DND-41 (cell line): ENCODE measurements at regions not wholly inside any gene's neighbourhood (a gene's known extent, or its start where the extent isn't known, plus 50 kb on each side); places are given as distances from the start of the nearest gene placed in this dataset.

Experiments
- ATAC-seq: fragments of 200-7000 bp; cut with Tn5 transposase; 3 replicates; pipeline ENCODE4 v1.9.1; 2021; ENCODE audit warnings: low read depth; ENCODE audit not compliant: insufficient read depth
- DNase-seq: peaks from one replicate; pipeline ENCODE4 v3.0.0-alpha.2; 2020
- H2AFZ ChIP-seq: 2 replicates; pipeline ENCODE4 v1.6.0; 2012; ENCODE audit warnings: low read depth, low read length
- H3K27ac ChIP-seq: 2 replicates; pipeline ENCODE4 v1.5.1; 2012; ENCODE audit warnings: low read length, inconsistent platforms
- H3K27me3 ChIP-seq: fragments of 200-600 bp; sonication (generic); 2 replicates; pipeline ENCODE4 v1.6.0; 2012; ENCODE audit warnings: low read length, mild to moderate bottlenecking, inconsistent platforms; ENCODE audit not compliant: insufficient read depth, poor library complexity
- H3K36me3 ChIP-seq: 2 replicates; pipeline ENCODE4 v1.5.1; 2012; ENCODE audit warnings: low read length, inconsistent platforms; ENCODE audit not compliant: insufficient read depth
- H3K4me1 ChIP-seq: 2 replicates; pipeline ENCODE4 v1.5.1; 2012; ENCODE audit warnings: mild to moderate bottlenecking, low read length; ENCODE audit not compliant: insufficient read depth
- H3K4me2 ChIP-seq: 2 replicates; pipeline ENCODE4 v1.6.0; 2012; ENCODE audit warnings: mild to moderate bottlenecking, moderate library complexity, low read length, inconsistent platforms; ENCODE audit not compliant: insufficient read depth
- H3K4me3 ChIP-seq, 2 experiments: fragments of 200-600 bp in 1 of 2; shearing (Covaris generic) in 1 of 2; 2 replicates each; pipeline ENCODE4 v1.5.1; 2012 to 2016; ENCODE audit warnings: inconsistent platforms in 2 of 2, low read length in 2 of 2, mild to moderate bottlenecking in 2 of 2, low read depth in 1 of 2, moderate library complexity in 1 of 2
- H3K79me2 ChIP-seq: 2 replicates; pipeline ENCODE4 v1.6.0; 2012; ENCODE audit warnings: low read length, inconsistent platforms; ENCODE audit not compliant: insufficient read depth
- H3K9ac ChIP-seq: 2 replicates; pipeline ENCODE4 v1.6.0; 2012; ENCODE audit warnings: low read depth, mild to moderate bottlenecking, inconsistent platforms, low read length, moderate library complexity
- H3K9me3 ChIP-seq: 2 replicates; pipeline ENCODE4 v1.5.1; 2012; ENCODE audit warnings: low read length, moderate library complexity, mild to moderate bottlenecking, inconsistent platforms; ENCODE audit not compliant: insufficient read depth, severe bottlenecking
- H4K20me1 ChIP-seq: 2 replicates; pipeline ENCODE4 v1.6.0; 2012; ENCODE audit warnings: low read length; ENCODE audit not compliant: insufficient read depth
- CTCF ChIP-seq: IDR thresholded peaks from 2 replicates; pipeline ENCODE4 v1.5.1; 2012; ENCODE audit warnings: borderline replicate concordance, low read length, moderate library complexity, mild to moderate bottlenecking; ENCODE audit not compliant: poor library complexity, severe bottlenecking; ENCODE audit errors: extremely low read depth
- EZH2 ChIP-seq: IDR thresholded peaks from 3 replicates; pipeline ENCODE4 v1.6.1; 2012; ENCODE audit warnings: borderline replicate concordance, low read depth, mild to moderate bottlenecking, moderate library complexity, low read length, inconsistent platforms; ENCODE audit not compliant: severe bottlenecking

- H3K36me3 ChIP-seq, result no peaks in the 10 kb centered on the region
- ATAC-seq (no peak), DNase-seq (no peak)
- TF ChIP-seq EZH2, result no peak
- TF ChIP-seq CTCF, result no peak
- peaks cover 8% of the 10 kb centered on the region for H3K27me3 ChIP-seq
- no peak overlapping the region for H3K9ac ChIP-seq
- H3K9me3 ChIP-seq, result no peaks in the 10 kb centered on the region
- H3K27ac ChIP-seq, result no peak overlapping the region
- no peaks in the 10 kb centered on the region for H3K79me2 ChIP-seq
- no peaks in the 10 kb centered on the region for H3K4me1 ChIP-seq
- H4K20me1 ChIP-seq, result no peaks in the 10 kb centered on the region
- no peak overlapping the region for H2AFZ ChIP-seq
- H3K4me3 ChIP-seq, result no peak overlapping the region
- H3K4me2 ChIP-seq, result no peak overlapping the region
Measured at GRCh38 chr7:26441611-26442277, 150.1 kb downstream of the SNX10 start.

DNA sequence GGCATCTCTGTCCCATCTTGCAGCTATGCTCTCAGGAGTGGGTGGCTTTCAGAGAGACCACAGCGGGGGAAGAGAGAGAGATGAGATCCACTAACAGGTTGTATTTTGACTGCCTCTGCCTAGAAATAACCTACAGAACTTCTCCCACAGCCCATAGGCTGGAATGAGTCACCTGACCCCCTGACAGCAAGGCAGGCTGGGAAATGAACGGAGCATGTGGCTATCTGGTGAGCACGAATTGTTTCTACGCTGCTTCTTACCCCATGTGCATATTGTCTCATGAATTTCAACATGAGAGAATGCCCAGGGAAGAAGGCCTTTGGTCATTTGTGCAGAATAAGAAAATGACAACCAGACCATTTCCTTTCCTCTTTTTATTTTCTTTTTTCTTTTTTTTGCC is 151.3 kb downstream of the SNX10 start:
- Histone ChIP-seq H3K36me3 (no peaks in the 10 kb centered on the region), H3K9me3 (no peaks in the 10 kb centered on the region), H3K4me2 (no peak overlapping the region), H3K27me3 (peaks cover 12% of the 10 kb centered on the region), H3K4me3 (no peak overlapping the region), H3K9ac (no peak overlapping the region), H2AFZ (no peak overlapping the region), H3K4me1 (no peaks in the 10 kb centered on the region), H3K27ac (no peak overlapping the region), H4K20me1 (no peaks in the 10 kb centered on the region), H3K79me2 (no peaks in the 10 kb centered on the region)
- DNase-seq, result no peak
- no peak for ATAC-seq
- TF ChIP-seq CTCF (no peak), EZH2 (no peak)

DNA sequence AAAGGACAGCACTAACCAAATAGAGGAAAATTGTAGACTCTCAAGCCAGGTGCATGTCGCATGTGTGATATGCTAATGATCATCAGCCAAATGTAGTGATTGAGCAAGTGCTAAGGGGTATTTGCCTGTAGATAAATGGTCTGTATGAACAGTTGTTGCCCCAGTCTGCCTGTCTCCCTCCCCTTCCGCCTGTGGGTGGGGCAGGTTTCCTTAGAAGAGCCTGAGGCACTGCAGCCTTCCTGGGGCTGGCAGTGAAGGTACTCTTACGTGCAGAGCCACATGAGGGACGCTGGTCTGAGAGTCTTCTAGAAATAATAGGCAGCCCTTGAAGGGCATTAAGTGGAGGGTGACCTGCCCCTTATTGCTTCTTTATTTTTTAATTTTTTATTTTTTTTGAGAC is 152.1 kb downstream of the SNX10 start:
- Histone ChIP-seq H3K4me2 (no peak overlapping the region), H3K9ac (no peak overlapping the region), H3K36me3 (no peaks in the 10 kb centered on the region), H3K27ac (no peak overlapping the region), H3K9me3 (no peaks in the 10 kb centered on the region), H3K27me3 (peaks cover 15% of the 10 kb centered on the region), H3K79me2 (no peaks in the 10 kb centered on the region), H2AFZ (no peak overlapping the region), H3K4me3 (no peak overlapping the region), H3K4me1 (no peaks in the 10 kb centered on the region), H4K20me1 (no peaks in the 10 kb centered on the region)
- no peak for ATAC-seq
- DNase-seq, result no peak
- TF ChIP-seq EZH2 (no peak), CTCF (no peak)

DNA sequence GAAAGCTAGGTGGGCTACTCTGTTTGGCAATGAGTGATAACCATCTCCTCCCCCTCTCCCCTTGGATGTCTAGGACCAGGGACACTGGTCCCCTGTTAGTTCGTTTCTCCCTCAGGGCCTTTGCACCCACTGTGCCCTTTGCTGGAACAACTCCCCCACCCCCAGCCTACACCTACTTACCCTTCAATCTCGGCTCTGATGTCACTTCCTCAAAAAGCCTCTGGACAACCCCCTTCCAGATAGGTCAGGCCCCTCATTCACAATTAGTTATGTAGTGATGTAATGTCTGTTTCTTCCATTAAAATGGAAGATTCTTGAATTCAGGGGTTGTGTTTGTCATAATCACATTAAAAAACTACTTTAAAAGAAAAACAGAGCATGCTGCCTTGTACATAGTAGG is 152.9 kb downstream of the SNX10 start:
- Histone ChIP-seq H3K27me3 (peaks cover 16% of the 10 kb centered on the region), H3K27ac (no peak overlapping the region), H3K9ac (no peak overlapping the region), H3K9me3 (no peaks in the 10 kb centered on the region), H3K36me3 (no peaks in the 10 kb centered on the region), H3K4me2 (no peak overlapping the region), H2AFZ (no peak overlapping the region), H3K4me1 (no peaks in the 10 kb centered on the region), H3K4me3 (no peak overlapping the region), H3K79me2 (no peaks in the 10 kb centered on the region), H4K20me1 (no peaks in the 10 kb centered on the region)
- ATAC-seq, result no peak
- TF ChIP-seq CTCF (no peak), EZH2 (no peak)
- DNase-seq, result no peak
